GM10847 (cell line): ENCODE measurements at regions not wholly inside any gene's neighbourhood (a gene's known extent, or its start where the extent isn't known, plus 50 kb on each side); places are given as distances from the start of the nearest gene placed in this dataset.
A peak's percentile ranks its signal among the peaks of the same experiment; 100 is the strongest.

Source experiments
- POLR2A ChIP-seq: IDR thresholded peaks from 2 replicates; pipeline ENCODE4 v1.6.1; 2011; ENCODE audit not compliant: insufficient read length; ENCODE audit errors: extremely low read depth

- no peak for TF ChIP-seq POLR2A
Measured at GRCh38 chr6:26186652-26187051, 99.4 kb downstream of the HFE start.

GRCh38 chr6:26187292-26187691 is 100.1 kb downstream of the HFE start:
- TF ChIP-seq POLR2A, result no peak

- peak; percentile 50 for TF ChIP-seq POLR2A
Measured at GRCh38 chr6:26187981-26188635, 100.9 kb downstream of the HFE start.

GRCh38 chr6:26193467-26194328 is 106.5 kb downstream of the HFE start:
- no peak for TF ChIP-seq POLR2A

- TF ChIP-seq POLR2A, result no peak
Measured at GRCh38 chr6:26194329-26194701, 107.1 kb downstream of the HFE start.

- no peak for TF ChIP-seq POLR2A
Measured at GRCh38 chr6:26194816-26195375, 107.7 kb downstream of the HFE start.

GRCh38 chr6:26195376-26195923 is 108.2 kb downstream of the HFE start:
- TF ChIP-seq POLR2A, result peak; percentile 57

- TF ChIP-seq POLR2A, result no peak
Measured at GRCh38 chr6:26195924-26196845, 109.0 kb downstream of the HFE start.

GRCh38 chr6:26196846-26197635 is 109.8 kb downstream of the HFE start:
- TF ChIP-seq POLR2A, result peak; percentile 100

- no peak for TF ChIP-seq POLR2A
Measured at GRCh38 chr6:26197636-26197932, 110.4 kb downstream of the HFE start.

- TF ChIP-seq POLR2A, result peak; percentile 28
Measured at GRCh38 chr6:26197933-26198721, 110.9 kb downstream of the HFE start.

- no peak for TF ChIP-seq POLR2A
Measured at GRCh38 chr6:26198722-26199056, 111.5 kb downstream of the HFE start.

GRCh38 chr6:26199057-26199772 is 112.0 kb downstream of the HFE start:
- TF ChIP-seq POLR2A, result peak; percentile 95
